GM23338 (cell line): ENCODE measurements at regions not wholly inside any gene's neighbourhood (a gene's known extent, or its start where the extent isn't known, plus 50 kb on each side); places are given as distances from the start of the nearest gene placed in this dataset.

ENCODE experiments used
- EZH2phosphoT487 ChIP-seq: fragments of 200-600 bp; sonication (generic); IDR thresholded peaks from one replicate; pipeline ENCODE4 v1.8.1; 2018; ENCODE audit warnings: antibody characterized with exemption; ENCODE audit not compliant: unreplicated experiment
- TF ChIP-seq, protein P1 (sequence below), 2 experiments: fragments of 200-600 bp in 1 of 2; sonication (generic) in 1 of 2; conservative IDR thresholded peaks; 2 replicates each; pipeline versions ENCODE4 v1.5.1 to v1.6.1; 2016 to 2017; ENCODE audit warnings: antibody characterized with exemption in 2 of 2, low read depth in 2 of 2, mild to moderate bottlenecking in 2 of 2, moderate library complexity in 1 of 2

DNA sequence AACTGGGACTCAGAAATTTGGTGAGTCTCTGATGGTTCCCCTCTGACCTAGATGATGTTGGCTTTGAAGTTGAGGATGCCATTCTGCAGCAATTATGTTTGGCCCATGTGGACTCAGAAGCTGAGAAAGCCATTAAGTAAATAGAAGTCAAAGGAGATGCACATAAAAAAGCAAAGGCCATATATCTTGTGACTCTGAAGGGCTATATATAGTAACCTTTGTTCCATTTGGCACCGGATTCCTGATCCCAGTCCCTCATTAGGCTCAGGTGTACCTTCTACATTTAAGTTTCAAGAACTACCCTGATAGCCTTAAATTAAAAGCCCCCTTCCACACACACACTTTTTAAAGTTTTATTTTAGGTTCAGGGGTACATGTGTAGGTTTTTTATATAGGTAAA, 50.0 kb upstream of the PDK4 start (continued):
- TF ChIP-seq, protein P1, sequence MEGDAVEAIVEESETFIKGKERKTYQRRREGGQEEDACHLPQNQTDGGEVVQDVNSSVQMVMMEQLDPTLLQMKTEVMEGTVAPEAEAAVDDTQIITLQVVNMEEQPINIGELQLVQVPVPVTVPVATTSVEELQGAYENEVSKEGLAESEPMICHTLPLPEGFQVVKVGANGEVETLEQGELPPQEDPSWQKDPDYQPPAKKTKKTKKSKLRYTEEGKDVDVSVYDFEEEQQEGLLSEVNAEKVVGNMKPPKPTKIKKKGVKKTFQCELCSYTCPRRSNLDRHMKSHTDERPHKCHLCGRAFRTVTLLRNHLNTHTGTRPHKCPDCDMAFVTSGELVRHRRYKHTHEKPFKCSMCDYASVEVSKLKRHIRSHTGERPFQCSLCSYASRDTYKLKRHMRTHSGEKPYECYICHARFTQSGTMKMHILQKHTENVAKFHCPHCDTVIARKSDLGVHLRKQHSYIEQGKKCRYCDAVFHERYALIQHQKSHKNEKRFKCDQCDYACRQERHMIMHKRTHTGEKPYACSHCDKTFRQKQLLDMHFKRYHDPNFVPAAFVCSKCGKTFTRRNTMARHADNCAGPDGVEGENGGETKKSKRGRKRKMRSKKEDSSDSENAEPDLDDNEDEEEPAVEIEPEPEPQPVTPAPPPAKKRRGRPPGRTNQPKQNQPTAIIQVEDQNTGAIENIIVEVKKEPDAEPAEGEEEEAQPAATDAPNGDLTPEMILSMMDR (conservative IDR thresholded peaks at IDR 0.05; ENCODE audit: low read depth in 2 of 2) = no peak
- no peak for TF ChIP-seq EZH2phosphoT487
